HG03135 (cell line): ENCODE measurements at regions not wholly inside any gene's neighbourhood (a gene's known extent, or its start where the extent isn't known, plus 50 kb on each side); places are given as distances from the start of the nearest gene placed in this dataset.

ENCODE experiments used
- ATAC-seq: cut with Tn5 transposase; IDR thresholded peaks from one replicate; pipeline ENCODE4 v1.9.1; 2021; ENCODE audit warnings: mild to moderate bottlenecking, moderate library complexity; ENCODE audit not compliant: unreplicated experiment

DNA sequence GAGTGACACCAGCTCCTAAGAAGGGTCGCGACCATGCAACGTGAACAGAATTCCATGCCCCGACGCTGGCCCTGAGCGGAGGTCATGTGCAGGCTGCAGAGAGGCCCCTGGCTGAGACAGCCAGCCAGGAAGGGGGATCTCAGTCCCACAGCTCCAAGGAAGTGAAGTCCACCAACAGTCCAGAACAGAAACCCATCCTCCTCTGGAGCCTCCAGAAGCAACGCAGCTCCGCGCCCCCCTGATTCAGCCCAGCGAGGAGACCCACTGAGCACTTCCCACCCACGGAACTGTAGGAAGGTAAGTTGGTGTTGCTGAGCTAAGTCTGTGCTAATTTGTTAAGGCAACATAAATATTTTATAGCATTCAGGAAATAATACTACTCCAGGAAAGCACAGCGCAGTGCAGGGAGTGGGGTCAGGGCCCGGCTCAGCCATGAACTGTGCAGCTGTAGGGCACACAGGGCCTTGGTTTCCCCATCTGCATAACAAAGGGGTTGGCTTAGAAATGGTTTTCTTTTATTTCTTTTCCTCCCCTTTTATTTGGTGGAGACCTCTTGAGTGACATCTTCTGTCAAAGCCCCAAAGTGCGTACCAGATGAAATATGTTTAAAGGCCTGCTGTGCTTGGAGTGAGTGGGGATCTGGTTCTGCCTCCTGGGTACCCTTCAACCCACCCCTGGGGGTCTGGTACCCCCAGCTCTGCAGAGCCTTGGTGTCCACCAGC, 241.1 kb upstream of the PMEPA1 start:
- no peak for ATAC-seq

DNA sequence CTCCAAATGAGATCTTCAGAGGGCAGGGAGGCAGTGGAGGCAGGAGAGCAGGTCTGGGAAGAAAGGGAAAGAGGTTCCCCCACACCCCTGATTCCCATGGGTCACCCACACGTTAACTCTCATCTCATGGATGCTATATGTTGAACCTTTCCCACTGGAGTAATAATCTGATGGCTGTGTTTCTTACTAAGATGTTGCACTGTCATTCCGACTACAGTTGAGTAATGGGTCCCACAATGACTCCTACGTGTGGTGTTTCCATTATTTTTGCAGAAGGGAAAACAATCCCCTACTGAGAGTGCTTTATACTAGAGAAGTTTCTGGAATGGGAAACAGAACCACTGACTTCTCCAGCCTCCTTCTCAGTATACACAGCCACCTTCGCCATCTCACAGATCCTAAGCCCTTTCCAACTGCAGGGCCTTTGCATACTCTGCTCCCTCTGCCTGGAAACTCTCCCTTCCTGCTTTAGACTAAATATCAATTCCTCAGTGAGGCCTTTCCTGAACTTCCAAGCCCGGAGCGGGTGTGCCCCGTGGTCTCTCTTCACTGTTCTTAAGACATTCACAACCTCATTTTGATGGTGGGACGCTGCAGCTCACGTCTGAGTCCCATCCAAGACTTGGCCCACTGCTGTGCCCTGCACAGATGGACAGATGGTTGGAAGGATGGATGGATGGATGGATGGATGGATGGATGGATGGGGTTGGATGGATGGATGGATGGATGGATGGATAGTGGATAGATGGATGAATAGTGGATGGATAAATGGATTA, 238.6 kb upstream of the PMEPA1 start:
- no peak for ATAC-seq

DNA sequence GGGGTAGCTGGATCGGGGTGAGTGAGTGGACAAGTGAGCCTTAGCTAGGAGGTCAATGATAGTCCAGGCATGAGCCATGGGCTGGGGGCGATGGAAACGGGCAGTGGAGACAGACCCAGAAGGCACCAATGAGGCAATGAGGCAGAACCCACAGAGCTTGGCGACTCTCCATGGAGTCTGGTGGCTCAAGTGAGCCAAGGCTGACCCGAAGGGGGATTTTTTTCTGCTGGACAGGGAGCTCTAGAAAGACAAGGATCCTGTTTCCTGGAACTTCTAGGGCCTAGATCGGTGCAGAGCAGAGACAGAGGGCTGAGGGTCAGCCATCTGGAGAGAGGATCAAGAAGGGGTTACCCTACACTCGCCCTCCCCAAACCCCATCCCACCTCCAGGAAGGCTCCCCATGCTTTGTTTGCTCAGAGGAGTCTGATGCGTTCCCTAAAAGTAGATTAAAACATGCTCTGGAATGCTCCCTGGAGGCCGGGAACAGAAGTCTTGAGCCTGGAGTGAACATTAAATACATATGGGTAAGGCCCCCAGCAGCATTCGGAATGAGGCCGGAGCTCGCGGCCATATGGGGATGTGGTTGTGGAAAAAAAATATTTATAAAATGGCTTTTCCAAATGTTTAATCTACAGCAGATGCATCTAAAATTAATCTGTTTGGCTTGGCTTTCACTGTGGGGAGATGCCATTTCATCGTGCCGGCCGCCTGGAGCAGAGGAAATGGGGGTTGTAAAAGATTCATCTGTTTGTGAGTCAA, 237.8 kb upstream of the PMEPA1 start:
- no peak for ATAC-seq

DNA sequence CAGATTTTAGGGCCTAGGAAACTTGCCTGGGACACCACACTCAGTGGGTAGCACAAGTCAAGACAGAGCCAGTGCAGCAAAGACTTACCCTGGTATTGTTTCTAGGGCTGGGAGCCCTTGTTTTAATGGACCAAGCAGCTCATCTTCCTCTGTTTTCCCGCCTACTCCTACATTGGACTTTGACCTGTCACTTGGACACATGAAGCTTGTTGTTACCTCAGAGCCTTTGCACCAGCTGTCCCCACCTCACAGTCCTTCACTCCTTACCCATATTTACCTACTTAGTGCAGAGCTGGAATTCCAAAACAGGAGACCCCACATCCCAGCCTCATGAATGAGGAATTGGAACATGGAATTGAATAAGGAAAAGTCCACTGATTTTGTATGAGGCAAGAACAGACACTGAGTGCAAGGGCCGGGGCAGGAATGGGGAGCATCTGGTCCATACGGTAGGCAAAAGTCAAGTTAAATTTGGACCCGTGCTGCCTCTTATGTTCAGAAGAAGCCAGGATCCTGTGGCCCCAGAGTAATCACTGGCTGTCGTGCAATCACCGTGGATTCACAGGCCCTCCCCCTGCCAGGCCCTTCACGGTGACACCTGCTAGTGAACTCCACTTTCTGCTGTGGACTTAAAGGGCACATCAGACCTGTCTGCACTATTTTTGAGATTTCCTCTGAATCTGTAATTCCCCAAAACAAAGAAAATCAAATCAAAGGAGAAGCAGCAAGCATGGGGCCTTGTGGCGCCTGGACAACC, 236.9 kb upstream of the PMEPA1 start:
- ATAC-seq: no peak

- no peak for ATAC-seq
Observed at GRCh38 chr20:57944988-57945387, 235.2 kb upstream of the PMEPA1 start.

GRCh38 chr20:57943950-57944349, 234.1 kb upstream of the PMEPA1 start:
- ATAC-seq: no peak

- no peak for ATAC-seq
Observed at GRCh38 chr20:57943291-57943690, 233.5 kb upstream of the PMEPA1 start.

GRCh38 chr20:57941604-57942381, 232.0 kb upstream of the PMEPA1 start:
- no peak for ATAC-seq

DNA sequence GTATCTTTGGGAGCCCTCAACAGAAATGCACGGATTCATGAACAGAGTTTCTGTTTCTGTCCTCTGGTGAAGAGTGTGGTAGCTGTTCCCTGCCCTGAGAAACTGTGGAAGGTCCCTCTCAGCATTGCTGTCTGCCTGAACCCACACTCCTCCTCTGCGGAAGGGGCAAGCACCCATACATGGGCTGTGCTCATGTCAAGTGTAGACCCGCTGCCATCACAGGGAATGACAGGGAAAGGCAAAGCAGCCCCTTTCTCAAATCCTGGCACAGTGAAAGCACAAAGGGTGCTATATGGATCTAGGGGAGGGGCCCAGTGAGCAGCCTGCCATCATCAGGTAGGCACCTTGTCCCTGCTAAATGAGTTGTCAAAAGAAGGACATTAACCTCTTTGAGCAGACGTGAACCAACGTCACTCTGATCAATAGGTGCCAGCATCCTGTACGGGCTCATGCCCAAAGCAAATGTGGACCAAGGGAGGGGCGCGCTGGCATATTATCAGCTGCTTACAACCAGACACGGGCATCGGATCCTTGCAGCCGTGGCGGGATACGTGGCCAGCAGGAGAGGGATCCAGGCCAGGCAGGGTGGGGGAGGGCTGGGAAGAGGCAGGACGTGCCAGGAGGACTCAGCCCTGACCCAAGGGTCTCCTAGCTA, 231.2 kb upstream of the PMEPA1 start:
- ATAC-seq: no peak

DNA sequence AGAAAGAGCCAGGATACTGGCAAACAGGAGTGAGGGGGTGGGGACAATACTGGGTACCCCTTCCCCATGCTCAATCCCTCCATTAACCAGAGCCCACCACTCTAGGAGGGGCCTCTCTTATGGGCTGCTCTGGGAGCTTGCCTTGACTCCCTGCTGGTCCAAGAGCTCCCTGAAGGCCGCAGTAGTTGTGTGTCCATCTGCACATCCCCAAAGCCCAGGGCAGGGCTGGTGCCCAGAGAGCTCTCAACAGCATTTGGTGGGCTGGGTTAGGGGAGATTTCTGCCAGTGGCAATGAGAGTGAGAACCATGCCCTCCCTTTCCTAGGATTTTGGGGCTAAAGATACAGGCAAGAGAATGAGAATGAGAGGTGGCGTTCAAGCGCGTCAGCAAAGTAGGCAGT, 230.6 kb upstream of the PMEPA1 start:
- no peak for ATAC-seq

- ATAC-seq: no peak
Observed at GRCh38 chr20:57939499-57939898, 229.7 kb upstream of the PMEPA1 start.

GRCh38 chr20:57938158-57939108, 228.6 kb upstream of the PMEPA1 start:
- ATAC-seq: no peak

- no peak for ATAC-seq
Observed at GRCh38 chr20:57936636-57937385, 227.0 kb upstream of the PMEPA1 start.

DNA sequence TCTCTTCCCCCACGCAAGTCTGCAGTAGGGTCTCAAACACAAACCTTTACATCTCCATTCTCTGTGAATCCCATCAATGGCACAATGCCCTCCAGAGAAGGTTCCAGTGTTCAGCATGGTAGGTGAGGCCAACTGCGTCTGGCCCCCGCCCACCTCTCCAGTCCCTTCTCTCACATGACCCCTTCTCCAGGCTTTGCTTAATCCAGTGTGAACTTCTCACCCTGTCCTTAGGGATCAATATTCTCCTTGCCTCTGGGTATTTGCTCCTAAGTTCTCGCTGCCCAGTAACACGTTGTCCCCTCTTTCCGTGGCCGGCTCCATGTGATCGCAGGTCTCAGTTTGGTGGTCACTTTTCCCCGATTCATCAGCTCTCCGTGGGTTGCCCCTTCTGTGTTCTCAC, 225.1 kb upstream of the PMEPA1 start:
- no peak for ATAC-seq

GRCh38 chr20:57934007-57934805, 224.4 kb upstream of the PMEPA1 start:
- no peak for ATAC-seq

DNA sequence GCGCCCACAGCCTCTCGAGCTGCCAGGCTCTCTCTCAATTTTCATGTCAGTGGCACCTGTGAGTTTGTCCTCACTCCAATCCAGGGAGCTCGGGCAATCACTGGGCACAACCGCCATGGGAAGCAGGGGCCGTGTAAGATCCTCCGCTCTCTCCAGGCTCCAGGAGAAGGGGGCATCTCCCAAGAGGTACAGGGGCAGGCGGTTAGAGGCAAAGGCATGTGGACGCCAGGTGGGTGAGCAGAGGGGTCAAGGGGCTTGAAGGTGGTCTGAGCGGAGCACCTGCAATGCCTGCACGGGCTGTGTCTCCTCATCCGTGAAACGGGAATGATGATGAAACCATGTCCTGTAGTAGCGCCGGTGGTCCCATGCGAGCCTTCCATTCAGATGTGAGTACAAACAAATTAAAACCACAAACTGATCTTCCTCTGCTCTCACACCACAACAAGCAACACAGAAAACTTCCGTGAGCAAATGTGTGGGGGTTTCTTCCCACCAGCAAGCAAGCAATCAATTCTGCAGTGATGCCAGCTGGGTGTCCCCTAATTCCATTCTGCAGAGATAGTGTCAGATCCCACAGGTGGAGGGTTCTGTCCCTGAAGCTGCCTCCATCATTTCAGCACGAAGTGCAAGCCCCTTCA, 222.5 kb upstream of the PMEPA1 start:
- no peak for ATAC-seq

- ATAC-seq: no peak
Observed at GRCh38 chr20:57930351-57930750, 220.5 kb upstream of the PMEPA1 start.
